GM12878 (cell line): ENCODE measurements at regions not wholly inside any gene's neighbourhood (a gene's known extent, or its start where the extent isn't known, plus 50 kb on each side); places are given as distances from the start of the nearest gene placed in this dataset.

Source experiments
- CHD2 ChIP-seq: IDR thresholded peaks from 2 replicates; pipeline ENCODE4 v1.6.1; 2011; ENCODE audit warnings: low read depth, low read length, improper control_type of control experiment, borderline replicate concordance
- ESRRA ChIP-seq: IDR thresholded peaks from 2 replicates; pipeline ENCODE4 v1.6.1; 2012; ENCODE audit warnings: mild to moderate bottlenecking, low read length, improper control_type of control experiment
- EZH2 ChIP-seq: IDR thresholded peaks from 2 replicates; pipeline ENCODE4 v1.6.1; 2012; ENCODE audit warnings: low read depth, mild to moderate bottlenecking, control low read depth, inconsistent platforms, low read length, borderline replicate concordance; ENCODE audit not compliant: control insufficient read depth
- MXI1 ChIP-seq: fragments of 150-350 bp; IDR thresholded peaks from 2 replicates; pipeline ENCODE4 v1.6.1; 2011; ENCODE audit warnings: low read depth, mild to moderate bottlenecking, inconsistent platforms, low read length, improper control_type of control experiment
- SIX5 ChIP-seq: IDR thresholded peaks from 2 replicates; pipeline ENCODE4 v1.6.1; 2011; ENCODE audit warnings: mild to moderate bottlenecking, low read depth, low read length, moderate library complexity; ENCODE audit not compliant: severe bottlenecking
- SPI1 ChIP-seq: IDR thresholded peaks from 2 replicates; pipeline ENCODE4 v1.6.1; 2011; ENCODE audit warnings: low read depth, mild to moderate bottlenecking, low read length, moderate library complexity, borderline replicate concordance; ENCODE audit not compliant: insufficient read depth
- TAF1 ChIP-seq: IDR thresholded peaks from 2 replicates; pipeline ENCODE4 v1.6.1; 2011; ENCODE audit warnings: mild to moderate bottlenecking, low read depth, low read length, borderline replicate concordance
- YY1 ChIP-seq: IDR thresholded peaks from 2 replicates; pipeline ENCODE4 v1.6.1; 2011; ENCODE audit warnings: low read depth, mild to moderate bottlenecking, low read length
- ZNF207 ChIP-seq: fragments of 450-650 bp; IDR thresholded peaks from 2 replicates; pipeline ENCODE4 v1.6.1; 2014; ENCODE audit warnings: antibody characterized with exemption, mild to moderate bottlenecking, borderline replicate concordance
- TF ChIP-seq, protein P1 (sequence below), 3 experiments: IDR thresholded peaks in 2 of 3; conservative IDR thresholded peaks in 1 of 3; 2 replicates each; pipeline ENCODE4 v1.5.1; 2011; ENCODE audit warnings: low read depth in 3 of 3, low read length in 3 of 3, mild to moderate bottlenecking in 3 of 3, control low read depth in 2 of 3, moderate library complexity in 2 of 3, inconsistent platforms in 1 of 3, mixed read lengths in 1 of 3; ENCODE audit not compliant: control insufficient read depth in 2 of 3, insufficient read depth in 1 of 3; ENCODE audit errors: extremely low read depth in 1 of 3
- TF ChIP-seq, protein P2 (sequence below): IDR thresholded peaks from 2 replicates; pipeline ENCODE4 v1.6.1; 2012; ENCODE audit warnings: low read depth, low read length, improper control_type of control experiment

DNA sequence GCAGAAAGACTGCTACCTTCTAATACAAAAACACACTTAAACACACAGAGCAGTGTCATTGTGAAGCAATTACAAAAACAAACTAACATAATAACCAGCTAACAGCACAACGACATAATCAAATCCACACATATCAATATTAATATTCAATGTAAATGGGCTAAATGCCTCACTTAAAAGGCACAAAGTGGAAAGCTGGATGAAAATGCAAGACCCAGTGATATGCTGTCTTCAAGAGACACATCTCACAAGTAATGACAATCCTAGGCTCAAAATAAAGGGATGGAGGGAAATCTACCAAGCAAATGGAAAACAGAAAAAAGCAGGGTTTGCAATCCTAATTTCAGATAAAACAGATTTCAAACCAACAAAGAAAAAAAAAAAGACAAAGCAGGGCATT, 67.8 kb upstream of the HTR1E start:
- TF ChIP-seq, protein P1, sequence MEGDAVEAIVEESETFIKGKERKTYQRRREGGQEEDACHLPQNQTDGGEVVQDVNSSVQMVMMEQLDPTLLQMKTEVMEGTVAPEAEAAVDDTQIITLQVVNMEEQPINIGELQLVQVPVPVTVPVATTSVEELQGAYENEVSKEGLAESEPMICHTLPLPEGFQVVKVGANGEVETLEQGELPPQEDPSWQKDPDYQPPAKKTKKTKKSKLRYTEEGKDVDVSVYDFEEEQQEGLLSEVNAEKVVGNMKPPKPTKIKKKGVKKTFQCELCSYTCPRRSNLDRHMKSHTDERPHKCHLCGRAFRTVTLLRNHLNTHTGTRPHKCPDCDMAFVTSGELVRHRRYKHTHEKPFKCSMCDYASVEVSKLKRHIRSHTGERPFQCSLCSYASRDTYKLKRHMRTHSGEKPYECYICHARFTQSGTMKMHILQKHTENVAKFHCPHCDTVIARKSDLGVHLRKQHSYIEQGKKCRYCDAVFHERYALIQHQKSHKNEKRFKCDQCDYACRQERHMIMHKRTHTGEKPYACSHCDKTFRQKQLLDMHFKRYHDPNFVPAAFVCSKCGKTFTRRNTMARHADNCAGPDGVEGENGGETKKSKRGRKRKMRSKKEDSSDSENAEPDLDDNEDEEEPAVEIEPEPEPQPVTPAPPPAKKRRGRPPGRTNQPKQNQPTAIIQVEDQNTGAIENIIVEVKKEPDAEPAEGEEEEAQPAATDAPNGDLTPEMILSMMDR (IDR thresholded peaks at IDR 0.05 in 2 of 3, conservative IDR thresholded peaks at IDR 0.05 in 1 of 3; ENCODE audit: control insufficient read depth in 2 of 3, extremely low read depth in 1 of 3, insufficient read depth in 1 of 3, low read depth in 3 of 3, low read length in 3 of 3), result no peak
- no peak for TF ChIP-seq TAF1
- TF ChIP-seq CHD2, result no peak
- TF ChIP-seq MXI1, result no peak
- no peak for TF ChIP-seq SIX5
- TF ChIP-seq, protein P2, sequence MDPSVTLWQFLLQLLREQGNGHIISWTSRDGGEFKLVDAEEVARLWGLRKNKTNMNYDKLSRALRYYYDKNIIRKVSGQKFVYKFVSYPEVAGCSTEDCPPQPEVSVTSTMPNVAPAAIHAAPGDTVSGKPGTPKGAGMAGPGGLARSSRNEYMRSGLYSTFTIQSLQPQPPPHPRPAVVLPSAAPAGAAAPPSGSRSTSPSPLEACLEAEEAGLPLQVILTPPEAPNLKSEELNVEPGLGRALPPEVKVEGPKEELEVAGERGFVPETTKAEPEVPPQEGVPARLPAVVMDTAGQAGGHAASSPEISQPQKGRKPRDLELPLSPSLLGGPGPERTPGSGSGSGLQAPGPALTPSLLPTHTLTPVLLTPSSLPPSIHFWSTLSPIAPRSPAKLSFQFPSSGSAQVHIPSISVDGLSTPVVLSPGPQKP, result no peak
- TF ChIP-seq EZH2, result no peak
- TF ChIP-seq YY1, result no peak
- TF ChIP-seq ESRRA, result no peak
- TF ChIP-seq SPI1, result no peak
- no peak for TF ChIP-seq ZNF207
